Ascending aorta (tissue), 2 donors: ENCODE measurements at regions not wholly inside any gene's neighbourhood (a gene's known extent, or its start where the extent isn't known, plus 50 kb on each side); places are given as distances from the start of the nearest gene placed in this dataset.

ENCODE experiments used
- DNase-seq, 2 donors: peaks; one replicate each; pipeline ENCODE4 v3.0.0-alpha.2; 2019; ENCODE audit warnings: low spot score in 2 of 2
- H3K27ac ChIP-seq, 2 donors: fragments of 200-600 bp; sonication (generic); one replicate each; pipeline ENCODE4 v1.5.1; 2016 to 2017; ENCODE audit warnings: mild to moderate bottlenecking in 1 of 2
- H3K27me3 ChIP-seq: fragments of 200-600 bp; sonication (generic); one replicate; pipeline ENCODE4 v1.5.1; 2017
- H3K36me3 ChIP-seq, 2 donors: fragments of 200-600 bp; sonication (generic); one replicate each; pipeline ENCODE4 v1.5.1; 2016
- H3K4me1 ChIP-seq, 2 donors: fragments of 200-600 bp; sonication (generic); one replicate each; pipeline ENCODE4 v1.5.1; 2016 to 2017; ENCODE audit warnings: mild to moderate bottlenecking in 1 of 2
- H3K4me3 ChIP-seq, 2 donors: fragments of 200-600 bp; sonication (generic); one replicate each; pipeline ENCODE4 v1.5.1; 2016 to 2017; ENCODE audit warnings: mild to moderate bottlenecking in 1 of 2
- H3K9me3 ChIP-seq, 2 donors: fragments of 200-600 bp; sonication (generic); one replicate each; pipeline ENCODE4 v1.5.1; 2016
- intact Hi-C: fragments of 100-400 bp; cut with DNase I; formaldehyde crosslinking; loops from one replicate; pipeline ENCODE4 v1.15.1; 2023
- TF ChIP-seq, protein P1 (sequence below), 3 experiments: fragments of 200-600 bp in 2 of 3; fragments of 450-650 bp in 1 of 3; sonication (generic) in 2 of 3; IDR thresholded peaks; one replicate each; pipeline ENCODE4 v1.5.1; 2016 to 2019; ENCODE audit warnings: antibody characterized with exemption in 3 of 3, mild to moderate bottlenecking in 1 of 3, moderate library complexity in 1 of 3

DNA sequence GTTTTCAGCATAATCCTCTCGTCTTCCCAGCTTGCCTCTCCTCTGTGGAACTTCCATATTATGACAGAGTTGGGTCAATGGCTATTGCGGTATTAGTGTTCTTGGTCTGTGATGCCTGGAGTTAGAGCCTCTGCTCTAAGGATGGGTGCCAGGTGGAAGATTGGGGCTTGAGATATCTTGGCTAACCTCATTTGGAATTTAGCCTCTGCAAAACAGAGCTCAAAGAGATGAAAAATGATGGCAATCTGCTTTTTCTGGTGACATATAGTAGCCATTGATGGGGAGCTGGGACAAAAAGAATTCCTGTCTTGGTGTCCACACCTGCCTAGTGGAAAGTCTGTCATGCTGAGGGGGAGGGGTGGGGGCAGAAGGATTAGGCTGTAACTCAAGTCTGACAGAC, 152.1 kb downstream of the RPL10L start:
- Histone ChIP-seq H3K4me3 (no peak overlapping the region), H3K27me3 (no peaks in the 10 kb centered on the region), H3K9me3 (no peaks in the 10 kb centered on the region), H3K27ac (no peak overlapping the region), H3K36me3 (no peaks in the 10 kb centered on the region), H3K4me1 (no peaks in the 10 kb centered on the region)
- TF ChIP-seq, protein P1, sequence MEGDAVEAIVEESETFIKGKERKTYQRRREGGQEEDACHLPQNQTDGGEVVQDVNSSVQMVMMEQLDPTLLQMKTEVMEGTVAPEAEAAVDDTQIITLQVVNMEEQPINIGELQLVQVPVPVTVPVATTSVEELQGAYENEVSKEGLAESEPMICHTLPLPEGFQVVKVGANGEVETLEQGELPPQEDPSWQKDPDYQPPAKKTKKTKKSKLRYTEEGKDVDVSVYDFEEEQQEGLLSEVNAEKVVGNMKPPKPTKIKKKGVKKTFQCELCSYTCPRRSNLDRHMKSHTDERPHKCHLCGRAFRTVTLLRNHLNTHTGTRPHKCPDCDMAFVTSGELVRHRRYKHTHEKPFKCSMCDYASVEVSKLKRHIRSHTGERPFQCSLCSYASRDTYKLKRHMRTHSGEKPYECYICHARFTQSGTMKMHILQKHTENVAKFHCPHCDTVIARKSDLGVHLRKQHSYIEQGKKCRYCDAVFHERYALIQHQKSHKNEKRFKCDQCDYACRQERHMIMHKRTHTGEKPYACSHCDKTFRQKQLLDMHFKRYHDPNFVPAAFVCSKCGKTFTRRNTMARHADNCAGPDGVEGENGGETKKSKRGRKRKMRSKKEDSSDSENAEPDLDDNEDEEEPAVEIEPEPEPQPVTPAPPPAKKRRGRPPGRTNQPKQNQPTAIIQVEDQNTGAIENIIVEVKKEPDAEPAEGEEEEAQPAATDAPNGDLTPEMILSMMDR (IDR thresholded peaks at IDR 0.05): no peak
- no peak for DNase-seq
- intact Hi-C loops: no loop called here

DNA sequence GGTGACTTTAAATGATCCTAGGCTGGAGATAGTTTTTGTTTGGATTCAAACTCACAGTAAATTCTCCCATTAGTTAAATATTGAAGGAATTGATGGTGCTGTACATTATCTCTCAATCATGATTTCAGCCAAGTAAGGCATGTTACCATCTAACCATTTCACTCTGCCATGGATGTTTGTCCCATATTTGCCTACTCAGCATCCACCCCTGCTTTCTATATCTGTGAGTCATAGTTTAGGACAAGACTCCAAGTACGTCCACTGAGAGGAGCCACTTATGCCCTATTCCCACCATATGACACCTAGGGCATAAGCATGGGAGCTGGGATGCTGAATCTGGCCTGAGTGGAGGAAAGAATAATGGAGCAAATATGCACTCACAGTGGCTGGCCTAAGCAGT, 155.2 kb downstream of the RPL10L start:
- Histone ChIP-seq H3K36me3 (no peaks in the 10 kb centered on the region), H3K9me3 (no peaks in the 10 kb centered on the region), H3K4me3 (no peak overlapping the region), H3K27me3 (no peaks in the 10 kb centered on the region), H3K27ac (no peak overlapping the region), H3K4me1 (no peaks in the 10 kb centered on the region)
- intact Hi-C loops: no loop called here
- TF ChIP-seq, protein P1 (IDR thresholded peaks at IDR 0.05): no peak
- no peak for DNase-seq

DNA sequence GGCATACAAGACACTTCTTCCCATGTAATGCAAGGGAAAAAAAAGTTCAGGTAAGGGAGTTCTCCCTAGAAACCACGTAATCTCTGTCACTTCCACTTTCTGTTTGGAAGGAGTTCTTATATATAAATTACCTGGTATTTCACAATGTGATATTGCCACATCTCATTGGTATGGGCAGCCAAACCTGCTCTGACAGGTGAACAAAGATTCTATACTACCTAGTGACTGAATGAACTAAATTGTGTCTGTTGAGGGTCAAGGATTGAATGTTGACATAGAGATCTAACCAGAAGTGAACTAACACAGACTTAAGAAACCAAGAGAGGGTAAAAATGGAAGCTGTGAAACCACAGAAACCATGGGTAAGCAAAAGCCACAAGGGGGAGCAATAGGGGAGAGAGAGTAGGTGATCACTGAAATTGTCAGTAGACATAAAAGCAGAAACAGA, 161.3 kb downstream of the RPL10L start:
- no peaks in the 10 kb centered on the region for H3K4me1 ChIP-seq
- H3K27ac ChIP-seq: no peak overlapping the region
- H3K36me3 ChIP-seq: no peaks in the 10 kb centered on the region
- no peaks in the 10 kb centered on the region for H3K9me3 ChIP-seq
- no peaks in the 10 kb centered on the region for H3K27me3 ChIP-seq
- DNase-seq: no peak
- TF ChIP-seq, protein P1 (IDR thresholded peaks at IDR 0.05): no peak
- no peak overlapping the region for H3K4me3 ChIP-seq
- intact Hi-C loops: no loop called here

DNA sequence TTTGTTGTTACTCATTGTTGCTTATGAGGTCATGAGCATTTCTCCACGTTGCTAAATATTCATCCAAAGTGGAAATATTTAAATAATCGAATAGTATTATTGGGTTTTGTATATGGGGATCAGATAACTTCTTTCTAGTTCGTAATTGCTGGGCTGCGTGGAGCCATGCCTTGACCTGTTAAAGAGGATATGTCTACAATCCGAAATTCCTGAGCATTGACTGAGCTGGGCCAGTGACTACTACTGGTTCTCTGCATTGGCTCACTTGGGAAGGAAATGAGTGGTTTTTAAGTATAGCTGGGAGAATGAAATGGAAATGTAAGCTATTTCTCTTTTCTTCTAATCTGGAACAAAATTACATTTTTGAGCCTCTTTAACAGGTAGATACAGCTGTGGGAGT, 163.2 kb downstream of the RPL10L start:
- TF ChIP-seq, protein P1 (IDR thresholded peaks at IDR 0.05): no peak
- Histone ChIP-seq H3K27ac (no peak overlapping the region), H3K36me3 (no peaks in the 10 kb centered on the region), H3K4me3 (no peak overlapping the region), H3K4me1 (no peaks in the 10 kb centered on the region), H3K9me3 (no peaks in the 10 kb centered on the region), H3K27me3 (no peaks in the 10 kb centered on the region)
- no peak for DNase-seq
- intact Hi-C loops: no loop called here

DNA sequence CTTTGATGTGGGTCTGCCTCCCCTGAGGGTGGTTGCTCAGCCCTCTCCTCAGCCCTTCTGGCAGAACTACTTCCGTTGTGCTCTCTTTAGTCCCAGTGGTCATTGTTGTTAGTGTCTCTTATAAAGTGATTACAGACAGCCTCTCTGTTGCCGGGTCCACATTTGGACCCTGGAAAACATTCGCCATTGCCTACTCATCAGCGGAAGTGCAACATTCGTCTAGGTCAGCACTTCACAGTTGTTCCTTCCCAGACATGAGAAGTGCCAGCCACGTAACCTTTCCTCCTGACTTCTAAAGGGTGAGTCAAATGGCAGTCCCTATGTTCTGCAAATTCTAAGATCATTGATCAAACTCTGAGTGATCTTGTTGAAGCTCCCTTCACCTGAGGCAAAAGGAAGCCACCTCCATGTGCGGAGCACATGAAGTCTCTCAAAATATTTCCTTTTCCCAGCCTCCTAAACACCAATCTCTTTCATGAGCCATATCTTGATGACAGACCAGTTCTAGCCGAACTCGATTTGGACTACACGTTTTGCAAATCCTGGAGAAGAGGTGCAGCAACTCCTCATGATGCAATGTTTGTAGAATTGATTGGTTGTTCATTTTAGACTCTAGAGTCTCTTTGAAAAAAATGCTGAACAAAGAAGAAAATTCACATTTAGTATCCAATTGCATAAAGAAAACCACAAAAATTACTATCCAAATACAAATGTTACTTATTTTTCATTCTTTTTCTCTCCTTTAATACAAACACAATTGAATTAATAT, 163.8 kb downstream of the RPL10L start:
- no peaks in the 10 kb centered on the region for H3K27me3 ChIP-seq
- no peaks in the 10 kb centered on the region for H3K9me3 ChIP-seq
- no peak overlapping the region for H3K27ac ChIP-seq
- H3K36me3 ChIP-seq: no peaks in the 10 kb centered on the region
- TF ChIP-seq, protein P1 (IDR thresholded peaks at IDR 0.05): no peak
- H3K4me1 ChIP-seq: no peaks in the 10 kb centered on the region
- intact Hi-C loops: no loop called here
- no peak for DNase-seq
- H3K4me3 ChIP-seq: no peak overlapping the region
